GM21723 (cell line): ENCODE measurements at regions not wholly inside any gene's neighbourhood (a gene's known extent, or its start where the extent isn't known, plus 50 kb on each side); places are given as distances from the start of the nearest gene placed in this dataset.
"Not testable (repeated sequence)": the region's sequence is repeated elsewhere in the genome, so short reads cannot be mapped to it uniquely, and the experiment has no call there.

ENCODE experiments used
- ATAC-seq: cut with Tn5 transposase; IDR thresholded peaks from one replicate; pipeline ENCODE4 v1.9.1; 2021; ENCODE audit warnings: mild to moderate bottlenecking, moderate library complexity; ENCODE audit not compliant: unreplicated experiment

DNA sequence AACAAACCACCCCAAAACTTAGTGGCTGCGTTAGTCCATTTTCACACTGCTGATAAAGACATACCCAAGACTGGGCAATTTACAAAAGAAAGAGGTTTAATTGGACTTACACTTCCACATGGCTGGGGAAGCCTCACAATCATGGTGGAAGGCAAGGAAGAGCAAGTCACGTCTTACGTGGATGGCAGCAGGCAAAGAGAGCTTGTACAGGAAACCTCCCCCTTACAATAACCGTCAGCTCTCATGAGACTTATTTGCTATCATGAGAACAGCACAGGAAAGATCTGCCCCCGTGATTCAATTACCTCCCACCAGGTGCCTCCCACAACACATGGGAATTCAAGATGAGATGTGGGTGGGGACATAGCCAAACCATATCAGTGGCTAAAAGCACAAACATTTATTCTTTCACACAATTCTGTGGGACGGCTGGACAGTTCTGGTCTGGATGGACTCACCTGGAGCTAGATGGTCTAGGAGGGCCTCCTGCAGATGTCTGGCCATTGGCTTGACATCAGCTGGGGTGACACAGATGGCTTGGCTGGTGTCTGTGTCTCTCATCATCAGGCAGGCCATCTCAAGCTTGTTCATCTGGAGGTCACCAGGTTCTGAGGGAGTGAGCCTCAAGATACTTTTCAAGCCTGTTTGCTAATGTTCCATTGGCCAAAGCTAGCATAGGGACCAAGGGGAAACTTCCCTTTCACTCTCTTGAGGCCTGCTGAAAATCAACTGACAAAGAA, 104.1 kb downstream of the SMIM20 start:
- not testable (repeated sequence) for ATAC-seq

GRCh38 chr4:26020083-26020668, 106.2 kb downstream of the SMIM20 start:
- ATAC-seq, result no peak

GRCh38 chr4:26020881-26021280, 106.9 kb downstream of the SMIM20 start:
- no peak for ATAC-seq

- ATAC-seq, result no peak
These were observed 107.7 kb downstream of the SMIM20 start for GRCh38 chr4:26021417-26022345.

DNA sequence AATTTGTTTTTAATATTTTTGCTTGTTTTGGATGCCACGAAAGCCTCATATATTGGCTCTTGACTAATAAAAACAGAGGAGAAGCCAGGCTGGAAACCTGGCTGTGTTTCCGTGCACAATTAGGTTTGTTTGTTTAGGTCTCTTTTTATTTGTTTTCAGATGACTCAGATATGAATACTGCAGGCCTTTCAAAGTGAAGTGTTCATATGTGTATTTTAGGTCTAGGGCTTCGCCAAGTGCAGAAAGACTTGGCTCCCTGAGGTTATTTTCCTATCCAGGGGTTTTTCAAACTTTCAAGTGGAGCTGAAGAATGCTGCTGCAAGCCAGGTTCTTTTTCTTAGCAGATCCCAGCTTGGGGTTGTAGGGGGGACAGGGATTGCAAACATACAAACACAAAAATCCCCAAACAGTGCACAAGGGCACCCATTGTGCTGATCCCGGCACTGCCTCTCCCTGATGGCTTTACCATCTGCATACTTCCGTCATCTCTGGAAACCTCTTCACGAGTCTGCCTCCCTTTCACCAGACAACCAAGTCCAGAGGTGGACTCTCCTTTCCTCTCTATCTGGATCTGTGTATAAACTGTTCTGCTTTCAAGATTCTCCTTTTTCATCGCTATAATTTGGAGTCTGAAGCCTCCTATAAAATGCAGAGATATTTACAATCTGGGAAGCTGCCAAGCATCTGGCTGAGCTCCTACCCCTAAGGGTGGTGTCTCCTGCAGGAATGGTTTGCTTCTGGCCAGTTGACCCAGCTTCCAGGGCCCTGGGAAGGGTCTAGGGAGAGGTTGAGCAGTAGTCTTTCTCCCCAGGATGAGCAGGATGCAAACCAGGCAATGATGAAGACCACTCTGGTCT, 108.6 kb downstream of the SMIM20 start:
- no peak for ATAC-seq

GRCh38 chr4:26023203-26023972, 109.4 kb downstream of the SMIM20 start:
- ATAC-seq, result no peak

- no peak for ATAC-seq
These were observed 110.1 kb downstream of the SMIM20 start for GRCh38 chr4:26024079-26024478.

GRCh38 chr4:26028133-26028792, 114.2 kb downstream of the SMIM20 start:
- ATAC-seq, result no peak

DNA sequence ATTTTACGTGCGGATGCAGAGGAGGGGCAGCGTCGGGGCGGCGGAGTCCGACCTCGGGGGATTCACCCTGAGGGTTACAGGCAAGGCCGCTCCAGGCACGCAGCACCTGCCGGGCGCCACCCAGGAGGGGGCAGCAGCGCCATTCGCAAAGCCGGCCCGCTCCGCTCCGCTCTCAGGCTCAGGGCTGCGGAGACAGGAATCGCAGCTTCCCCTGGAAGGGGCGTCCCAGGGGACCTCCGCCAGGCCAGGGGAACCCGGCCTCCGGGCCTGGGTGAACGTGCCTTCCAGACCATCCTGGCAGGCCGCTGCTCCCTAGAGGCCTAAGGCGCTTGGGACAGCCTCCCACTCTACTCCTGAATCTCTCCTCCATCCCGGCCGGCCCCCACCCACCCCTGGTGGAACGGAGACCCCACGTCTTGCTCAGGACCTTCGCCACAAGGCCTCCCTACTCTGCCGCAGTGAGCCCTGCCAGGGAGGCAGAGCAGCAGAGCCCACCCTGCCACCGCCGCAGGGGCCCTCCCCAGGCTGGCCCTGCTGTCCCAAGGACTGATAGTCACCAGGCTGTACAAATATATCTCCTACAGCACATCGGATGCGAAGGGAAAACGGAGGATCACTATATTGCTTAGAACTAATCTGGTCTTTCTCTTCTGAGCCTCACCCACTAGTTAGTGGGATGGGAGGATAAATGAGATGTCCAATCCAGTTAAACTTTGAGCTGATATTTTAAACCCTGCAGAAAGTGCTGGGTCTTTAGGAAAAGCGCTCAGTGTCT, 115.0 kb downstream of the SMIM20 start:
- ATAC-seq, result peak; percentile 95

GRCh38 chr4:26029568-26030131, 115.6 kb downstream of the SMIM20 start:
- no peak for ATAC-seq

DNA sequence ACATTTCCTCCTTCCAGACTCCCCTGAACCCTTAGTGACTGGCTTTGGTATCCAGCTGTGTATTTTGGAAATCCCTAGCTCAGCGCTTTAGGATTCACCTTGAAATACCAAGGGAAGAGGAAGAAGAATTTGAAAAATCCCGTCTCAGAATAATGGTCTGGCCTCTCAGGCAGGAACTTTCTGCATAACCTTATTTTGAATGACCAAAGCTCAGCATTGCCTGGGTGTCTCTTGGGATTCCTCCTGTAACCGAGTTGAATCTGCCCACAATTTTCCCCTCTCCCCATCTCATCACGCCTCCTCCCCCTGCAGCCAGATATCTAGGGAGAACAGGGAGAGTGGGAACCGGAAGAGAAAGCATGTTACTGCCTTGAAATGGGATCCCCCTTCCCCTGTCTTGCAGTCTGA, 116.2 kb downstream of the SMIM20 start:
- ATAC-seq, result no peak

- no peak for ATAC-seq
These were observed 116.8 kb downstream of the SMIM20 start for GRCh38 chr4:26030780-26031179.

GRCh38 chr4:26031704-26032103, 117.7 kb downstream of the SMIM20 start:
- no peak for ATAC-seq

GRCh38 chr4:26032142-26032541, 118.1 kb downstream of the SMIM20 start:
- no peak for ATAC-seq

DNA sequence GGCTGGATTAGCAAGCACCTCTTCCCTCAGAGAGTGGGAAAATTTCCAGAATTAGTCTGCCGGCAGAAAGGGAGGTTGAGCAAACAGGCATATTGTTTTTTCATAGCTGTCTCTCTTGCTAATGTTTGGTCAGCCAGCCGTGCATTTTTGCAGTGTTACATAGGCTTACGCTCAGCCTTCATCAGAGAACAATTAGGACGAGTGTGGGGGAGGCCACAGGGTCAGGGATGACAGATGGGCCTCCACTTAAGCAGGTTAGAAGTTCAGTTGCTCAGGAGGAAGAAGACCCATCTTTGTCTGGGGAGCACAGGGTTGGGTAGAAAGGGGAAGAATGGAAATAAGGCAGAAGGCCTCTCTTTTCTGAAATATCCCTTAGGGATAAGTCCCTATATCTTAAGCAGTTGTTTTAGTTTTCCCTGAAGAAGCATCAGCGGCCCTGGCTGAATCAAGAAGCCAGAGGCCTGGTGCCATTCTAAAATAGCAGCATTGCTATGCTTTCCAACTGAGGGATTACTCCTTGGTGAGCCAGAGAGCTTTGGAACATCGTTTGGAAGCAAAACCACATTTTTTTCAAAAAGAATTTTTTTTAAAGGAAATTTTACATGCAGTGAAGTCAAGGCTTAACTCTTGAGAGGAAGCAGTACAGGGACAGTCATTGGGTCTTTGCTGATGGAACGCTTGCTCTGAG, 118.8 kb downstream of the SMIM20 start:
- ATAC-seq, result no peak

- no peak for ATAC-seq
These were observed 119.4 kb downstream of the SMIM20 start for GRCh38 chr4:26033389-26033788.

DNA sequence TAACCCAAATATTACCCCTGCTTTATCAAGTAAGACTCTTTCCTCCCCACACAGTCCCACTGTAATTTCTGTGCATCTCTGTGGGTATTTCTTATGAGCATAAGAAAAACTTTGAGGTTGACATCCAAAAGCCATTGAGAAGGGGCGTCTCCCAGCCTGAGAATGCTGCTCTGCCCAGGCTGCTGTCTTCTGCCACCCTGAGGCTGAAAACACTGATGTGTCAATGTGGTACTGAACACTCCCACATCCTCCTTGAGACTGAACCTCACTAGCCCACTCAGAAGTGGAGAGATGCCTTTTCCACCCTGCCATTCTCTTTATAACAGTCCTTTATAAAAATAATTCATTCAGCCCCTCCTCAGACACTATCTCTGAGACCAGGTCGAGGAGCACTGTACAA, 120.8 kb downstream of the SMIM20 start:
- no peak for ATAC-seq

GRCh38 chr4:26035921-26036320, 121.9 kb downstream of the SMIM20 start:
- no peak for ATAC-seq
